ENCODE measurements at regions not wholly inside any gene's neighbourhood (a gene's known extent, or its start where the extent isn't known, plus 50 kb on each side); places are given as distances from the start of the nearest gene placed in this dataset.

DNA sequence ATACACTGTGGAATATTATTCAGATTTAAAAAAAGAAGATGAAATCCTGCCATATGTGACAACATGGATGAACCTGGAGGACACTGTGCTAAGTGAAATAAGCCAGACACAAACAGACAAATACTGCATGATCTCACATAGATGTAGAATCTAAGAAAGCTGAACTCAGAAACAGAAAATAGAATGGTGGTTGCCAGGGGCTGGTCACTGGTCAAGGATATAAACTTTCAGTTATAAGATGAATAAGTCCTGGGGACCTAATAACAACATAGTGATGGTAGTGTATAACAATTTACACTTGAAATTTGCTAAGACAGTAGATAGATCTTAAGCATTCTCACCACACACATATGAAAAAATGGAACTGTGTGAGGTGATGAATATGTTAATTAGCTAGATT lies 161.3 kb upstream of the TMCC3 start (continued):
- TF ChIP-seq, protein P1, sequence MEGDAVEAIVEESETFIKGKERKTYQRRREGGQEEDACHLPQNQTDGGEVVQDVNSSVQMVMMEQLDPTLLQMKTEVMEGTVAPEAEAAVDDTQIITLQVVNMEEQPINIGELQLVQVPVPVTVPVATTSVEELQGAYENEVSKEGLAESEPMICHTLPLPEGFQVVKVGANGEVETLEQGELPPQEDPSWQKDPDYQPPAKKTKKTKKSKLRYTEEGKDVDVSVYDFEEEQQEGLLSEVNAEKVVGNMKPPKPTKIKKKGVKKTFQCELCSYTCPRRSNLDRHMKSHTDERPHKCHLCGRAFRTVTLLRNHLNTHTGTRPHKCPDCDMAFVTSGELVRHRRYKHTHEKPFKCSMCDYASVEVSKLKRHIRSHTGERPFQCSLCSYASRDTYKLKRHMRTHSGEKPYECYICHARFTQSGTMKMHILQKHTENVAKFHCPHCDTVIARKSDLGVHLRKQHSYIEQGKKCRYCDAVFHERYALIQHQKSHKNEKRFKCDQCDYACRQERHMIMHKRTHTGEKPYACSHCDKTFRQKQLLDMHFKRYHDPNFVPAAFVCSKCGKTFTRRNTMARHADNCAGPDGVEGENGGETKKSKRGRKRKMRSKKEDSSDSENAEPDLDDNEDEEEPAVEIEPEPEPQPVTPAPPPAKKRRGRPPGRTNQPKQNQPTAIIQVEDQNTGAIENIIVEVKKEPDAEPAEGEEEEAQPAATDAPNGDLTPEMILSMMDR (IDR thresholded peaks at IDR 0.05): no peak
- TF ChIP-seq, protein P2, sequence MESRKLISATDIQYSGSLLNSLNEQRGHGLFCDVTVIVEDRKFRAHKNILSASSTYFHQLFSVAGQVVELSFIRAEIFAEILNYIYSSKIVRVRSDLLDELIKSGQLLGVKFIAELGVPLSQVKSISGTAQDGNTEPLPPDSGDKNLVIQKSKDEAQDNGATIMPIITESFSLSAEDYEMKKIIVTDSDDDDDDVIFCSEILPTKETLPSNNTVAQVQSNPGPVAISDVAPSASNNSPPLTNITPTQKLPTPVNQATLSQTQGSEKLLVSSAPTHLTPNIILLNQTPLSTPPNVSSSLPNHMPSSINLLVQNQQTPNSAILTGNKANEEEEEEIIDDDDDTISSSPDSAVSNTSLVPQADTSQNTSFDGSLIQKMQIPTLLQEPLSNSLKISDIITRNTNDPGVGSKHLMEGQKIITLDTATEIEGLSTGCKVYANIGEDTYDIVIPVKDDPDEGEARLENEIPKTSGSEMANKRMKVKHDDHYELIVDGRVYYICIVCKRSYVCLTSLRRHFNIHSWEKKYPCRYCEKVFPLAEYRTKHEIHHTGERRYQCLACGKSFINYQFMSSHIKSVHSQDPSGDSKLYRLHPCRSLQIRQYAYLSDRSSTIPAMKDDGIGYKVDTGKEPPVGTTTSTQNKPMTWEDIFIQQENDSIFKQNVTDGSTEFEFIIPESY (IDR thresholded peaks at IDR 0.05; ENCODE audit: borderline replicate concordance, low read depth): no peak
- no peak for TF ChIP-seq SMC3 (IDR thresholded peaks at IDR 0.05; ENCODE audit: low read depth, low read length)
- no peak for TF ChIP-seq NFIC (IDR thresholded peaks at IDR 0.05; ENCODE audit: borderline replicate concordance)
- TF ChIP-seq FOXJ3 (CRISPR knock-in tag; IDR thresholded peaks at IDR 0.05): no peak
- TF ChIP-seq, protein P3, sequence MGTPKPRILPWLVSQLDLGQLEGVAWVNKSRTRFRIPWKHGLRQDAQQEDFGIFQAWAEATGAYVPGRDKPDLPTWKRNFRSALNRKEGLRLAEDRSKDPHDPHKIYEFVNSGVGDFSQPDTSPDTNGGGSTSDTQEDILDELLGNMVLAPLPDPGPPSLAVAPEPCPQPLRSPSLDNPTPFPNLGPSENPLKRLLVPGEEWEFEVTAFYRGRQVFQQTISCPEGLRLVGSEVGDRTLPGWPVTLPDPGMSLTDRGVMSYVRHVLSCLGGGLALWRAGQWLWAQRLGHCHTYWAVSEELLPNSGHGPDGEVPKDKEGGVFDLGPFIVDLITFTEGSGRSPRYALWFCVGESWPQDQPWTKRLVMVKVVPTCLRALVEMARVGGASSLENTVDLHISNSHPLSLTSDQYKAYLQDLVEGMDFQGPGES (IDR thresholded peaks at IDR 0.05; ENCODE audit: low read depth, low read length): no peak
- TF ChIP-seq YY1 (IDR thresholded peaks at IDR 0.05; ENCODE audit: low read depth): no peak
- no peak for TF ChIP-seq POLR2AphosphoS5 (IDR thresholded peaks at IDR 0.05; ENCODE audit: low read depth, low read length)
- TF ChIP-seq, protein P4, sequence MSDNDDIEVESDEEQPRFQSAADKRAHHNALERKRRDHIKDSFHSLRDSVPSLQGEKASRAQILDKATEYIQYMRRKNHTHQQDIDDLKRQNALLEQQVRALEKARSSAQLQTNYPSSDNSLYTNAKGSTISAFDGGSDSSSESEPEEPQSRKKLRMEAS (IDR thresholded peaks at IDR 0.05; ENCODE audit: low read depth): no peak
- TF ChIP-seq RCOR1 (IDR thresholded peaks at IDR 0.05; ENCODE audit: low read length): no peak

DNA sequence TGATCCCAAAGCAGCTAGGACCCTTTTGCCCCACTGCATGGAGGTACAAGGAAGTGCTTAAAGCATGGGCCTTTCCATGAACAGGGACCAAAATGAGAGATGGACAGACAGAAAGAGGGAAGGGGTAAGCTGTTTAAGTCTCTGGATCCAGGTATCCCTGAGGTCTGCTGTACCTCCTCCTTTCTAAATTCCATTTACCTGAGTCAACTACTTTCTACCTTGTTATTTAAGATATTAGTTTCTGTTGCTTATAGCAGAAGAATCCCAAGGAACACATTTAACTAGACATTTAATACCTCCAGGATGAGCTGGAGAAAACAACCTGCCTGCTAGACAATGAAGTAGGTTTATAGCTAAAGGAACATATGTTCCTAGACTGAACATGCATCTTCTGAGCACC lies 157.6 kb upstream of the TMCC3 start:
- H4K20me1 ChIP-seq (ENCODE audit: insufficient read depth): no peaks in the 10 kb centered on the region
- H3K79me2 ChIP-seq (ENCODE audit: insufficient read depth): no peaks in the 10 kb centered on the region
- H3K4me2 ChIP-seq: no peak overlapping the region
- H2AFZ ChIP-seq (ENCODE audit: low read depth): no peak overlapping the region
- H3K36me3 ChIP-seq (replicated peaks in 1 of 2; ENCODE audit: control insufficient read depth in 1 of 2, insufficient read depth in 2 of 2, low read length in 1 of 2): no peaks in the 10 kb centered on the region
- no peak overlapping the region for H3K9ac ChIP-seq
- no peak for TF ChIP-seq EZH2phosphoT487 (IDR thresholded peaks at IDR 0.05; ENCODE audit: borderline replicate concordance, low read depth)
- no peak for TF ChIP-seq FOXJ3 (CRISPR knock-in tag; IDR thresholded peaks at IDR 0.05)
- no peak for TF ChIP-seq CHD2 (IDR thresholded peaks at IDR 0.05; ENCODE audit: low read length, partially characterized antibody)
- no peak for TF ChIP-seq FOXM1 (IDR thresholded peaks at IDR 0.05; ENCODE audit: low read depth)
- TF ChIP-seq SMC3 (IDR thresholded peaks at IDR 0.05; ENCODE audit: low read depth, low read length): no peak
- TF ChIP-seq, protein P5, sequence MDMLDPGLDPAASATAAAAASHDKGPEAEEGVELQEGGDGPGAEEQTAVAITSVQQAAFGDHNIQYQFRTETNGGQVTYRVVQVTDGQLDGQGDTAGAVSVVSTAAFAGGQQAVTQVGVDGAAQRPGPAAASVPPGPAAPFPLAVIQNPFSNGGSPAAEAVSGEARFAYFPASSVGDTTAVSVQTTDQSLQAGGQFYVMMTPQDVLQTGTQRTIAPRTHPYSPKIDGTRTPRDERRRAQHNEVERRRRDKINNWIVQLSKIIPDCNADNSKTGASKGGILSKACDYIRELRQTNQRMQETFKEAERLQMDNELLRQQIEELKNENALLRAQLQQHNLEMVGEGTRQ (IDR thresholded peaks at IDR 0.05; ENCODE audit: borderline replicate concordance, low read depth, low read length): no peak
- TF ChIP-seq EP300 (IDR thresholded peaks at IDR 0.05; ENCODE audit: borderline replicate concordance in 1 of 2, low read depth in 1 of 2, low read length in 1 of 2): no peak
- TF ChIP-seq MEF2A (IDR thresholded peaks at IDR 0.05; ENCODE audit: borderline replicate concordance, low read depth): no peak
- TF ChIP-seq TEAD4 (IDR thresholded peaks at IDR 0.05; ENCODE audit: borderline replicate concordance, insufficient read depth): no peak
- TF ChIP-seq, protein P6, sequence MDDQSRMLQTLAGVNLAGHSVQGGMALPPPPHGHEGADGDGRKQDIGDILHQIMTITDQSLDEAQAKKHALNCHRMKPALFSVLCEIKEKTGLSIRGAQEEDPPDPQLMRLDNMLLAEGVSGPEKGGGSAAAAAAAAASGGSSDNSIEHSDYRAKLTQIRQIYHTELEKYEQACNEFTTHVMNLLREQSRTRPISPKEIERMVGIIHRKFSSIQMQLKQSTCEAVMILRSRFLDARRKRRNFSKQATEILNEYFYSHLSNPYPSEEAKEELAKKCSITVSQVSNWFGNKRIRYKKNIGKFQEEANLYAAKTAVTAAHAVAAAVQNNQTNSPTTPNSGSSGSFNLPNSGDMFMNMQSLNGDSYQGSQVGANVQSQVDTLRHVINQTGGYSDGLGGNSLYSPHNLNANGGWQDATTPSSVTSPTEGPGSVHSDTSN (IDR thresholded peaks at IDR 0.05): no peak
- TF ChIP-seq POLR2AphosphoS5 (IDR thresholded peaks at IDR 0.05; ENCODE audit: low read depth, low read length): no peak
- no peak for TF ChIP-seq NRF1 (IDR thresholded peaks at IDR 0.05; ENCODE audit: low read depth, low read length)
- TF ChIP-seq, protein P3 (IDR thresholded peaks at IDR 0.05; ENCODE audit: low read depth, low read length): no peak
- no peak for TF ChIP-seq ELF1 (IDR thresholded peaks at IDR 0.05)
- no peak for TF ChIP-seq TCF12 (IDR thresholded peaks at IDR 0.05)
- H3K4me3 ChIP-seq (ENCODE audit: low read depth in 2 of 2, low read length in 1 of 2): no peak overlapping the region
- H3K4me1 ChIP-seq (ENCODE audit: control insufficient read depth in 1 of 2, insufficient read depth in 2 of 2, low read depth in 1 of 2, low read length in 1 of 2): no peaks in the 10 kb centered on the region
- no peaks in the 10 kb centered on the region for H3K27me3 ChIP-seq (ENCODE audit: insufficient read depth)
- H3F3A ChIP-seq (replicated peaks; ENCODE audit: insufficient read depth): no peaks in the 10 kb centered on the region
- H3K27ac ChIP-seq (ENCODE audit: low read depth in 2 of 2, low read length in 1 of 2): no peak overlapping the region
- CTCF ChIA-PET: no interaction called here
- H3K9me2 ChIP-seq: no peaks in the 10 kb centered on the region
- H3K9me3 ChIP-seq: peaks cover 3% of the 10 kb centered on the region; the same call in 1 of the 2 replicates
- POLR2A ChIA-PET: no interaction called here
- DNase-seq: no peak

Measured in SK-N-SH (cell line).